HCT116 (cell line): ENCODE measurements at regions not wholly inside any gene's neighbourhood (a gene's known extent, or its start where the extent isn't known, plus 50 kb on each side); places are given as distances from the start of the nearest gene placed in this dataset.

Source experiments
- ATAC-seq: fragments of 200-7000 bp; cut with Tn5 transposase; 2 replicates; pipeline ENCODE4 v1.9.1; 2020; ENCODE audit warnings: mild to moderate bottlenecking, moderate library complexity
- BruUV-seq: library from RNA; stranded (reverse); fragments of 400-500 nt; replicated peaks from 2 replicates; lab custom pipeline; 2021; lab: Mats Ljungman, UMichigan
- CTCF ChIA-PET: fragments of 300-600 bp; sonication (Branson Sonifier 250); formaldehyde crosslinking; loops from one replicate; lab custom pipeline; 2021; ENCODE audit warnings: antibody characterized with exemption; lab: Charles Lee
- POLR2A ChIA-PET: fragments of 300-600, 350-600 bp; sonication (Branson Sonifier 250); formaldehyde crosslinking; loops from one replicate; lab custom pipeline; 2021; ENCODE audit warnings: antibody characterized with exemption; lab: Charles Lee
- RAD21 ChIA-PET, 2 experiments: fragments of 300-600 bp; sonication (Branson Sonifier 250); formaldehyde crosslinking; loops; one replicate each; lab custom pipeline; 2023; ENCODE audit warnings: low total read pairs in 2 of 2; ENCODE audit not compliant: uncharacterized antibody in 2 of 2, unreplicated experiment in 2 of 2, low non-redundant PET in 1 of 2; lab: Charles Lee
- DNase-seq: peaks from one replicate; pipeline ENCODE4 v3.0.0-alpha.2; 2010; ENCODE audit warnings: low read depth, low spot score
- H2AFZ ChIP-seq: fragments of 200-600 bp; shearing (Covaris generic), sonication (generic); 2 replicates; pipeline ENCODE4 v1.6.1; 2017; ENCODE audit warnings: low read depth, mixed run types, mixed read lengths, antibody characterized with exemption, low read length; ENCODE audit not compliant: poor library complexity, severe bottlenecking
- H3K27ac ChIP-seq: 2 replicates; pipeline ENCODE4 v1.5.1; 2012; ENCODE audit warnings: low read depth, low read length
- H3K27me3 ChIP-seq: fragments of 200-600 bp; sonication (generic); 2 replicates; pipeline ENCODE4 v1.6.1; 2016; ENCODE audit warnings: mixed run types, low read length, mixed read lengths; ENCODE audit not compliant: insufficient read depth
- H3K36me3 ChIP-seq, 2 experiments: fragments of 200-500 bp in 1 of 2; fragments of 200-600 bp in 1 of 2; sonication (Bioruptor generic) in 1 of 2; sonication (generic) in 1 of 2; 2 replicates each; pipeline versions ENCODE4 v1.5.1 to v1.6.1; 2014 to 2016; ENCODE audit warnings: low read length in 2 of 2, inconsistent platforms in 1 of 2, mixed read lengths in 1 of 2, mixed run types in 1 of 2; ENCODE audit not compliant: insufficient read depth in 2 of 2, control insufficient read depth in 1 of 2
- H3K4me1 ChIP-seq, 2 experiments: fragments of 200-600 bp in 1 of 2; sonication (generic) in 1 of 2; 2 replicates each; pipeline versions ENCODE4 v1.5.1 to v1.6.1; 2012 to 2017; ENCODE audit warnings: low read length in 2 of 2, inconsistent platforms in 1 of 2, mild to moderate bottlenecking in 1 of 2, mixed read lengths in 1 of 2, mixed run types in 1 of 2, moderate library complexity in 1 of 2; ENCODE audit not compliant: insufficient read depth in 2 of 2, control insufficient read depth in 1 of 2
- H3K4me2 ChIP-seq: fragments of 200-600 bp; sonication (generic); 2 replicates; pipeline ENCODE4 v1.6.1; 2017; ENCODE audit warnings: mixed run types, low read length, mixed read lengths
- H3K4me3 ChIP-seq, 2 experiments: fragments of 200-600 bp in 1 of 2; sonication (generic) in 1 of 2; replicated peaks in 1 of 2; 2 replicates each; pipeline ENCODE4 v1.5.1; 2011 to 2016; ENCODE audit warnings: low read length in 2 of 2, control low read depth in 1 of 2, low read depth in 1 of 2, mild to moderate bottlenecking in 1 of 2, mixed read lengths in 1 of 2, mixed run types in 1 of 2
- H3K79me2 ChIP-seq: fragments of 200-600 bp; sonication (generic); 2 replicates; pipeline ENCODE4 v1.6.1; 2017; ENCODE audit warnings: mild to moderate bottlenecking, mixed run types, low read length, moderate library complexity, mixed read lengths; ENCODE audit not compliant: insufficient read depth
- H3K9ac ChIP-seq: fragments of 200-600 bp; sonication (generic); 2 replicates; pipeline ENCODE4 v1.6.1; 2016; ENCODE audit warnings: low read length, mixed read lengths
- H3K9me2 ChIP-seq: fragments of 200-600 bp; sonication (generic), shearing (Covaris generic); 2 replicates; pipeline ENCODE4 v1.6.1; 2017; ENCODE audit warnings: mixed run types, mild to moderate bottlenecking, moderate library complexity; ENCODE audit not compliant: insufficient read depth
- H3K9me3 ChIP-seq, 2 experiments: fragments of 200-500 bp in 1 of 2; fragments of 200-600 bp in 1 of 2; sonication (Bioruptor generic) in 1 of 2; sonication (generic) in 1 of 2; 2 replicates each; pipeline ENCODE4 v1.6.1; 2014 to 2017; ENCODE audit warnings: low read length in 2 of 2, mixed read lengths in 2 of 2, inconsistent platforms in 1 of 2, low read depth in 1 of 2, mild to moderate bottlenecking in 1 of 2, mixed run types in 1 of 2, moderate library complexity in 1 of 2; ENCODE audit not compliant: control insufficient read depth in 1 of 2, insufficient read depth in 1 of 2
- H4K20me1 ChIP-seq: fragments of 200-600 bp; sonication (generic), shearing (Covaris generic); 2 replicates; pipeline ENCODE4 v1.6.1; 2017; ENCODE audit warnings: mixed run types, mild to moderate bottlenecking, moderate library complexity; ENCODE audit not compliant: insufficient read depth
- CBX3 ChIP-seq: IDR thresholded peaks from 2 replicates; pipeline ENCODE4 v1.6.1; 2012; ENCODE audit warnings: low read depth
- CEBPB ChIP-seq: IDR thresholded peaks from 2 replicates; pipeline ENCODE4 v1.6.1; 2012; ENCODE audit warnings: low read depth
- EGR1 ChIP-seq: IDR thresholded peaks from 2 replicates; pipeline ENCODE4 v1.6.1; 2012; ENCODE audit warnings: low read depth
- ELF1 ChIP-seq: IDR thresholded peaks from 2 replicates; pipeline ENCODE4 v1.6.1; 2012; ENCODE audit warnings: low read depth, borderline replicate concordance
- EZH2 ChIP-seq: fragments of 200-600 bp; sonication (generic); IDR thresholded peaks from 2 replicates; pipeline ENCODE4 v1.6.1; 2017; ENCODE audit warnings: antibody characterized with exemption, mixed run types
- EZH2phosphoT487 ChIP-seq: fragments of 200-600 bp; IDR thresholded peaks from 2 replicates; pipeline ENCODE4 v1.6.1; 2018; ENCODE audit warnings: antibody characterized with exemption, borderline replicate concordance
- JUND ChIP-seq: IDR thresholded peaks from 2 replicates; pipeline ENCODE4 v1.6.1; 2012
- MAX ChIP-seq: IDR thresholded peaks from 2 replicates; pipeline ENCODE4 v1.6.1; 2012
- POLR2AphosphoS5 ChIP-seq: IDR thresholded peaks from 2 replicates; pipeline ENCODE4 v1.6.1; 2011; ENCODE audit warnings: mild to moderate bottlenecking, low read depth, low read length, moderate library complexity
- RAD21 ChIP-seq: IDR thresholded peaks from 2 replicates; pipeline ENCODE4 v1.6.1; 2012; ENCODE audit warnings: low read depth, mild to moderate bottlenecking
- REST ChIP-seq: IDR thresholded peaks from 2 replicates; pipeline ENCODE4 v1.6.1; 2012; ENCODE audit warnings: low read depth
- SIN3A ChIP-seq: IDR thresholded peaks from 2 replicates; pipeline ENCODE4 v1.6.1; 2012; ENCODE audit warnings: low read depth
- SP1 ChIP-seq: IDR thresholded peaks from 2 replicates; pipeline ENCODE4 v1.6.1; 2012; ENCODE audit warnings: low read depth
- SRF ChIP-seq: IDR thresholded peaks from 2 replicates; pipeline ENCODE4 v1.6.1; 2012; ENCODE audit warnings: low read depth
- YY1 ChIP-seq: IDR thresholded peaks from 2 replicates; pipeline ENCODE4 v1.6.1; 2011; ENCODE audit warnings: low read length, low read depth, moderate library complexity, mild to moderate bottlenecking; ENCODE audit not compliant: insufficient replicate concordance; ENCODE audit errors: extremely low read depth
- ZFX ChIP-seq: fragments of 450-650 bp; IDR thresholded peaks from 2 replicates; pipeline ENCODE4 v1.6.1; 2017
- ZNF274 ChIP-seq: fragments of 200-500 bp; sonication (Bioruptor generic); IDR thresholded peaks from 2 replicates; pipeline ENCODE4 v1.6.1; 2014; ENCODE audit warnings: mild to moderate bottlenecking, low read depth, low read length, inconsistent platforms
- intact Hi-C: fragments of 100-400 bp; cut with micrococcal nuclease; formaldehyde crosslinking; loops from 2 replicates; pipeline ENCODE4 v1.10.0; 2022
- TF ChIP-seq, protein P1 (sequence below), 3 experiments: fragments of 200-600 bp in 1 of 3; sonication (generic) in 1 of 3; IDR thresholded peaks in 2 of 3; conservative IDR thresholded peaks in 1 of 3; 2 replicates each; pipeline ENCODE4 v1.5.1; 2012 to 2017; ENCODE audit warnings: low read depth in 2 of 3, low read length in 2 of 3, antibody characterized with exemption in 1 of 3, borderline replicate concordance in 1 of 3, control low read depth in 1 of 3, mild to moderate bottlenecking in 1 of 3, mixed read lengths in 1 of 3, mixed run types in 1 of 3, moderate library complexity in 1 of 3; ENCODE audit not compliant: insufficient read depth in 1 of 3

DNA sequence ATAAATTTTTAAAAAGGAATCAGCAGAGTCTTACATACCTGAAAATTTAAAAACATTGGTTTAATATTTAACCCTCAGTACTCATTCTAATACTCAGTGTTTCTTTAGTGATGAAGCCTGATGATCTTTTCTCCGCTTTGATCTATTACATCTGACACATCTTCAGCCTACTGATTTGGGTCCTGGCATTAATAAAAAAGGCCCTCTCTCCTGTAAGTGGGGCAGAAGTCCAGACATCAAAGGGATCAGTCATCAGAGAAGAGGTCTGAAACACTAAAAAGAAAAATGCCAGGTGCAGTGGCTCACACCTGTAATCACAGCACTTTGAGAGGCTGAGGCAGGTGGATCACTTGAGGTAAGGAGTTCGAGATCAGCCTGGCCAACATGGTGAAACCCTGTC is 581.1 kb upstream of the LRATD1 start:
- Histone ChIP-seq H3K4me3 (no peak overlapping the region), H3K4me2 (no peak overlapping the region), H3K9me2 (no peaks in the 10 kb centered on the region), H3K36me3 (no peaks in the 10 kb centered on the region), H2AFZ (no peak overlapping the region), H3K27ac (no peak overlapping the region), H4K20me1 (no peaks in the 10 kb centered on the region; the same call in 1 of the 2 replicates), H3K9ac (no peak overlapping the region), H3K4me1 (no peaks in the 10 kb centered on the region), H3K79me2 (no peaks in the 10 kb centered on the region), H3K27me3 (no peaks in the 10 kb centered on the region), H3K9me3 (peaks cover 9 to 26% of the 10 kb centered on the region in 2 experiments; a peak in 2 of 4 replicates)
- POLR2A ChIA-PET = no interaction called here
- DNase-seq (no peak), ATAC-seq (no peak)
- CTCF ChIA-PET = no interaction called here
- BruUV-seq = no TSS peak
- RAD21 ChIA-PET = no interaction called here
- intact Hi-C loops = no loop called here
- TF ChIP-seq REST (no peak), MAX (no peak), ELF1 (no peak), POLR2AphosphoS5 (no peak), SP1 (no peak), CBX3 (no peak), ZFX (no peak), YY1 (no peak), EZH2 (no peak), EZH2phosphoT487 (no peak), SIN3A (no peak), JUND (no peak), RAD21 (no peak), CEBPB (no peak), ZNF274 (no peak), SRF (no peak), EGR1 (no peak)
- TF ChIP-seq, protein P1, sequence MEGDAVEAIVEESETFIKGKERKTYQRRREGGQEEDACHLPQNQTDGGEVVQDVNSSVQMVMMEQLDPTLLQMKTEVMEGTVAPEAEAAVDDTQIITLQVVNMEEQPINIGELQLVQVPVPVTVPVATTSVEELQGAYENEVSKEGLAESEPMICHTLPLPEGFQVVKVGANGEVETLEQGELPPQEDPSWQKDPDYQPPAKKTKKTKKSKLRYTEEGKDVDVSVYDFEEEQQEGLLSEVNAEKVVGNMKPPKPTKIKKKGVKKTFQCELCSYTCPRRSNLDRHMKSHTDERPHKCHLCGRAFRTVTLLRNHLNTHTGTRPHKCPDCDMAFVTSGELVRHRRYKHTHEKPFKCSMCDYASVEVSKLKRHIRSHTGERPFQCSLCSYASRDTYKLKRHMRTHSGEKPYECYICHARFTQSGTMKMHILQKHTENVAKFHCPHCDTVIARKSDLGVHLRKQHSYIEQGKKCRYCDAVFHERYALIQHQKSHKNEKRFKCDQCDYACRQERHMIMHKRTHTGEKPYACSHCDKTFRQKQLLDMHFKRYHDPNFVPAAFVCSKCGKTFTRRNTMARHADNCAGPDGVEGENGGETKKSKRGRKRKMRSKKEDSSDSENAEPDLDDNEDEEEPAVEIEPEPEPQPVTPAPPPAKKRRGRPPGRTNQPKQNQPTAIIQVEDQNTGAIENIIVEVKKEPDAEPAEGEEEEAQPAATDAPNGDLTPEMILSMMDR (IDR thresholded peaks at IDR 0.05 in 2 of 3, conservative IDR thresholded peaks at IDR 0.05 in 1 of 3; ENCODE audit: borderline replicate concordance in 1 of 3, insufficient read depth in 1 of 3, low read depth in 2 of 3, low read length in 2 of 3) = no peak
